Ishikawa (cell line): ENCODE measurements at regions not wholly inside any gene's neighbourhood (a gene's known extent, or its start where the extent isn't known, plus 50 kb on each side); places are given as distances from the start of the nearest gene placed in this dataset.

Experiments used
- CEBPB ChIP-seq: IDR thresholded peaks from 2 replicates; pipeline ENCODE4 v1.6.1; 2012
- CREB1 ChIP-seq: IDR thresholded peaks from 2 replicates; pipeline ENCODE4 v1.6.1; 2012; ENCODE audit warnings: low read depth
- EGR1 ChIP-seq: IDR thresholded peaks from 2 replicates; pipeline ENCODE4 v1.6.1; 2012
- EP300 ChIP-seq: IDR thresholded peaks from 2 replicates; pipeline ENCODE4 v1.6.1; 2012; ENCODE audit warnings: borderline replicate concordance
- FOXM1 ChIP-seq: IDR thresholded peaks from 2 replicates; pipeline ENCODE4 v1.6.1; 2012; ENCODE audit warnings: low read depth, borderline replicate concordance
- NFIC ChIP-seq: IDR thresholded peaks from 2 replicates; pipeline ENCODE4 v1.6.1; 2012
- RAD21 ChIP-seq: IDR thresholded peaks from 2 replicates; pipeline ENCODE4 v1.6.1; 2012; ENCODE audit warnings: low read depth
- TAF1 ChIP-seq: IDR thresholded peaks from 2 replicates; pipeline ENCODE4 v1.6.1; 2012; ENCODE audit warnings: low read depth, mild to moderate bottlenecking
- TCF12 ChIP-seq: IDR thresholded peaks from 2 replicates; pipeline ENCODE4 v1.6.1; 2012; ENCODE audit warnings: low read depth
- TEAD4 ChIP-seq: IDR thresholded peaks from 2 replicates; pipeline ENCODE4 v1.6.1; 2012
- YY1 ChIP-seq: IDR thresholded peaks from 2 replicates; pipeline ENCODE4 v1.6.1; 2012; ENCODE audit warnings: low read depth
- ZBTB7A ChIP-seq: IDR thresholded peaks from 2 replicates; pipeline ENCODE4 v1.6.1; 2012; ENCODE audit warnings: low read depth
- TF ChIP-seq, protein P1 (sequence below): IDR thresholded peaks from 2 replicates; pipeline ENCODE4 v1.6.1; 2012; ENCODE audit warnings: low read depth, mild to moderate bottlenecking
- TF ChIP-seq, protein P2 (sequence below): IDR thresholded peaks from 2 replicates; pipeline ENCODE4 v1.6.1; 2012
- TF ChIP-seq, protein P3 (sequence below): IDR thresholded peaks from 2 replicates; pipeline ENCODE4 v1.6.1; 2012

- TF ChIP-seq TEAD4 = no peak
- no peak for TF ChIP-seq RAD21
- no peak for TF ChIP-seq ZBTB7A
- TF ChIP-seq EP300 = no peak
These were observed 78.5 kb upstream of the EIF5 start for GRCh38 chr14:103255555-103255954.

DNA sequence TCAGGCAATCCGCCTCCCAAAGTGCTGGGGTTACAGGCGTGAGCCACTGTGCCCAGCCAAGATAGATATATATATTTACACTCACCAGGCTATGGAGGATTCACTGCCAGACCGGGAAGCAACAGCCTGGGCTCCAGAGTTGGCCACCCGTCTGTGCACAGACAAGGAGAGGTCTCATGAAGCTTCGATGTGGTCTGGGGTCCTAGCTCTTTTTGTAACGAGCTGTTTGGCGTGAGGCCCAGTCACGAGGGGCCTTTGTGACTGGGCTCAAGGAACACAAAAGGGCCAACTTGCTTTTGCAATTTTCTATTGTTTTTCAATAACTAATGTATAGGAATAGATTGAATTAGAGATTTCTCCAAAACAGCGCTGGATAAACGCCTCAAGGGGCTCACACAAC is 77.6 kb upstream of the EIF5 start:
- TF ChIP-seq ZBTB7A (no peak), EGR1 (no peak), CREB1 (no peak), NFIC (no peak), FOXM1 (no peak), CEBPB (no peak), TCF12 (no peak), TEAD4 (no peak), RAD21 (no peak), EP300 (no peak), YY1 (no peak)
- TF ChIP-seq, protein P1, sequence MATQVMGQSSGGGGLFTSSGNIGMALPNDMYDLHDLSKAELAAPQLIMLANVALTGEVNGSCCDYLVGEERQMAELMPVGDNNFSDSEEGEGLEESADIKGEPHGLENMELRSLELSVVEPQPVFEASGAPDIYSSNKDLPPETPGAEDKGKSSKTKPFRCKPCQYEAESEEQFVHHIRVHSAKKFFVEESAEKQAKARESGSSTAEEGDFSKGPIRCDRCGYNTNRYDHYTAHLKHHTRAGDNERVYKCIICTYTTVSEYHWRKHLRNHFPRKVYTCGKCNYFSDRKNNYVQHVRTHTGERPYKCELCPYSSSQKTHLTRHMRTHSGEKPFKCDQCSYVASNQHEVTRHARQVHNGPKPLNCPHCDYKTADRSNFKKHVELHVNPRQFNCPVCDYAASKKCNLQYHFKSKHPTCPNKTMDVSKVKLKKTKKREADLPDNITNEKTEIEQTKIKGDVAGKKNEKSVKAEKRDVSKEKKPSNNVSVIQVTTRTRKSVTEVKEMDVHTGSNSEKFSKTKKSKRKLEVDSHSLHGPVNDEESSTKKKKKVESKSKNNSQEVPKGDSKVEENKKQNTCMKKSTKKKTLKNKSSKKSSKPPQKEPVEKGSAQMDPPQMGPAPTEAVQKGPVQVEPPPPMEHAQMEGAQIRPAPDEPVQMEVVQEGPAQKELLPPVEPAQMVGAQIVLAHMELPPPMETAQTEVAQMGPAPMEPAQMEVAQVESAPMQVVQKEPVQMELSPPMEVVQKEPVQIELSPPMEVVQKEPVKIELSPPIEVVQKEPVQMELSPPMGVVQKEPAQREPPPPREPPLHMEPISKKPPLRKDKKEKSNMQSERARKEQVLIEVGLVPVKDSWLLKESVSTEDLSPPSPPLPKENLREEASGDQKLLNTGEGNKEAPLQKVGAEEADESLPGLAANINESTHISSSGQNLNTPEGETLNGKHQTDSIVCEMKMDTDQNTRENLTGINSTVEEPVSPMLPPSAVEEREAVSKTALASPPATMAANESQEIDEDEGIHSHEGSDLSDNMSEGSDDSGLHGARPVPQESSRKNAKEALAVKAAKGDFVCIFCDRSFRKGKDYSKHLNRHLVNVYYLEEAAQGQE = no peak

GRCh38 chr14:103257211-103257962 is 76.7 kb upstream of the EIF5 start:
- TF ChIP-seq, protein P2, sequence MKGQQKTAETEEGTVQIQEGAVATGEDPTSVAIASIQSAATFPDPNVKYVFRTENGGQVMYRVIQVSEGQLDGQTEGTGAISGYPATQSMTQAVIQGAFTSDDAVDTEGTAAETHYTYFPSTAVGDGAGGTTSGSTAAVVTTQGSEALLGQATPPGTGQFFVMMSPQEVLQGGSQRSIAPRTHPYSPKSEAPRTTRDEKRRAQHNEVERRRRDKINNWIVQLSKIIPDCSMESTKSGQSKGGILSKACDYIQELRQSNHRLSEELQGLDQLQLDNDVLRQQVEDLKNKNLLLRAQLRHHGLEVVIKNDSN = peak; percentile 50; the same call in 1 of the 2 replicates
- TF ChIP-seq FOXM1 = no peak
- peak; percentile 48; the same call in 1 of the 2 replicates for TF ChIP-seq NFIC
- no peak for TF ChIP-seq TAF1

DNA sequence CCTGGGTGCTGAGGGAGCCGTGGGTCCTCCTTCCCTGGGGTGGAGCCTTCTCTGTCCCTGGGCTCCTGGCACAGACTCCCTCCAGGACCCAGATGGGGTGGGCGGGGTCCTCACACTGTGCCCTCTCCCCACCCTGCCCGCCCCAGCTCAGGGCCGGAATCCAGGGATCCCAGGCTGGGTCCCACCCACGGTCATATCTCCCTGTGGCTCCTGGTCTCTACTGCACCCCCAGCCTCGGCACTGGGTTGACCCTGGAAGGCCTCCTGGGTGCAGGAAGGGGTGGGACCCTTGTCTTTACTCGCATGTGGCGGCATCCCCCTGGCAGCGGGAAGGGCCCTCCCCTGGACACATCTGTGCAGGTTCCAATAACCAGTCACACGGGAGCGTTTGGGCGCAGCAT is 75.8 kb upstream of the EIF5 start:
- TF ChIP-seq, protein P2 = no peak
- TF ChIP-seq, protein P3, sequence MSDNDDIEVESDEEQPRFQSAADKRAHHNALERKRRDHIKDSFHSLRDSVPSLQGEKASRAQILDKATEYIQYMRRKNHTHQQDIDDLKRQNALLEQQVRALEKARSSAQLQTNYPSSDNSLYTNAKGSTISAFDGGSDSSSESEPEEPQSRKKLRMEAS = no peak
- TF ChIP-seq FOXM1 (no peak), TAF1 (no peak), CEBPB (no peak), TCF12 (no peak), RAD21 (no peak), TEAD4 (no peak), NFIC (no peak), CREB1 (no peak)

- no peak for TF ChIP-seq EGR1
- TF ChIP-seq, protein P2 = no peak
- no peak for TF ChIP-seq TCF12
- no peak for TF ChIP-seq RAD21
- TF ChIP-seq EP300 = no peak
- TF ChIP-seq NFIC = no peak
- TF ChIP-seq, protein P3 = no peak
- no peak for TF ChIP-seq TAF1
- no peak for TF ChIP-seq YY1
These were observed 74.9 kb upstream of the EIF5 start for GRCh38 chr14:103259184-103259583.

GRCh38 chr14:103259801-103260628 is 74.0 kb upstream of the EIF5 start:
- TF ChIP-seq EGR1 (no peak), EP300 (no peak), TAF1 (no peak), FOXM1 (no peak), TEAD4 (no peak), CEBPB (no peak), YY1 (no peak), CREB1 (no peak), ZBTB7A (no peak), TCF12 (no peak)
- TF ChIP-seq, protein P1 = no peak
- TF ChIP-seq, protein P3 = no peak
